ENCODE measurements at regions not wholly inside any gene's neighbourhood (a gene's known extent, or its start where the extent isn't known, plus 50 kb on each side); places are given as distances from the start of the nearest gene placed in this dataset.
A peak's percentile ranks its signal among the peaks of the same experiment; 100 is the strongest.

GRCh38 chr1:239112101-239112935 lies 274.1 kb upstream of the CHRM3 start:
- TF ChIP-seq CTCF (IDR thresholded peaks at IDR 0.05) (peak; percentile 21; the same call in 1 of the 2 replicates), ZFX (IDR thresholded peaks at IDR 0.05; ENCODE audit: borderline replicate concordance) (no peak)

Data from 22Rv1 (cell line).